ENCODE measurements at regions not wholly inside any gene's neighbourhood (a gene's known extent, or its start where the extent isn't known, plus 50 kb on each side); places are given as distances from the start of the nearest gene placed in this dataset.

DNA sequence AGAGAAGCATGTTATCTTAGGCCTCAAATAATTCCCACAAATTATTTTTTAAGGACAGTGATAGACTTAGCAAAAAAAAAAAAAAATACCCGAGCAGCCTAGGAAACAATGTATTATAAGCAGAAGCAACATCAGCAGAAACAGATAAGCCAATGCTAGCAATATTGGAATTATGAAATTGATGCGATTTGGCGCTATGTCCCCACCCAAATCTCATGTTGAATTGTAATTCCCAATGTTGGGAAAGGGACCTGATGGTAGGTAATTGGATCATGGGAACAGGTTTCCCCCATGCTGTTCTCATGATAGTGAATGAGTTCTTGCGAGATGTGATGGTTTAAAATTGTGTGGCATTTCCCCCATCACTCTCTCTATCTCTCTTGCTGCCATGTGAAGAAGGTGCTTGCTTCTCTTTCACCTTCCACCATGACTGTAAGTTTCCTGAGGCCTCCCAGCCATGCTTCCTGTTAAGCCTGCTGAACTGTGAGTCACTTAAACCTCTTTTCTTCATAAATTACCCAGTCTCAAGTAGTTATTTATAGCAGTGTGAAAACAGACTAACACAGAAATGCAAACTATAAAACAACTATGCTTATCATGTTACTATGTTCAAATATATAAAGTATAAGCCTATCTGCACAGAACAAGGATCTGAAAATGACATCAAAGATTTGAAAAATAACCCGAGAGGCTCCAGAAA is 75.6 kb upstream of the HIVEP3 start:
- Histone ChIP-seq H3K9me1 (ENCODE audit: control insufficient read depth, insufficient read depth, low read length) (no peaks in the 10 kb centered on the region), H3K27me3 (ENCODE audit: control insufficient read depth in 2 of 2, insufficient read depth in 2 of 2, low read length in 2 of 2) (no peaks in the 10 kb centered on the region), H2AFZ (ENCODE audit: low read depth, low read length) (no peak overlapping the region), H3K4me1 (replicated peaks in 1 of 2; ENCODE audit: control insufficient read depth in 2 of 2, insufficient read depth in 2 of 2, low read length in 2 of 2) (no peaks in the 10 kb centered on the region), H3K4me2 (ENCODE audit: insufficient read depth, low read length) (no peak overlapping the region), H3K9ac (ENCODE audit: insufficient read depth in 1 of 2, low read depth in 2 of 2, low read length in 2 of 2) (no peak overlapping the region), H3K9me3 (replicated peaks; ENCODE audit: control insufficient read depth, insufficient read depth, low read depth, low read length) (no peaks in the 10 kb centered on the region), H3K27ac (ENCODE audit: extremely low read depth, low read depth, low read length) (no peak overlapping the region), H4K20me1 (replicated peaks; ENCODE audit: control insufficient read depth, insufficient read depth, low read length) (no peaks in the 10 kb centered on the region), H3K4me3 (no peak overlapping the region), H3K79me2 (ENCODE audit: control insufficient read depth, insufficient read depth, low read length) (no peaks in the 10 kb centered on the region), H3K36me3 (ENCODE audit: control insufficient read depth, insufficient read depth, low read length) (no peaks in the 10 kb centered on the region)
- no peak for TF ChIP-seq SIRT6 (IDR thresholded peaks at IDR 0.05; ENCODE audit: low read depth, low read length)
- no peak for TF ChIP-seq TEAD2 (tag; IDR thresholded peaks at IDR 0.05)
- TF ChIP-seq MYNN (IDR thresholded peaks at IDR 0.05), result no peak
- no peak for TF ChIP-seq MYNN (CRISPR knock-in tag; IDR thresholded peaks at IDR 0.05)
- no peak for TF ChIP-seq ZFPM2 (CRISPR knock-in tag; IDR thresholded peaks at IDR 0.05)
- TF ChIP-seq LCOR (CRISPR knock-in tag; IDR thresholded peaks at IDR 0.05), result no peak
- TF ChIP-seq SMAD4 (CRISPR knock-in tag; conservative IDR thresholded peaks at IDR 0.05), result no peak
- TF ChIP-seq, protein P1, sequence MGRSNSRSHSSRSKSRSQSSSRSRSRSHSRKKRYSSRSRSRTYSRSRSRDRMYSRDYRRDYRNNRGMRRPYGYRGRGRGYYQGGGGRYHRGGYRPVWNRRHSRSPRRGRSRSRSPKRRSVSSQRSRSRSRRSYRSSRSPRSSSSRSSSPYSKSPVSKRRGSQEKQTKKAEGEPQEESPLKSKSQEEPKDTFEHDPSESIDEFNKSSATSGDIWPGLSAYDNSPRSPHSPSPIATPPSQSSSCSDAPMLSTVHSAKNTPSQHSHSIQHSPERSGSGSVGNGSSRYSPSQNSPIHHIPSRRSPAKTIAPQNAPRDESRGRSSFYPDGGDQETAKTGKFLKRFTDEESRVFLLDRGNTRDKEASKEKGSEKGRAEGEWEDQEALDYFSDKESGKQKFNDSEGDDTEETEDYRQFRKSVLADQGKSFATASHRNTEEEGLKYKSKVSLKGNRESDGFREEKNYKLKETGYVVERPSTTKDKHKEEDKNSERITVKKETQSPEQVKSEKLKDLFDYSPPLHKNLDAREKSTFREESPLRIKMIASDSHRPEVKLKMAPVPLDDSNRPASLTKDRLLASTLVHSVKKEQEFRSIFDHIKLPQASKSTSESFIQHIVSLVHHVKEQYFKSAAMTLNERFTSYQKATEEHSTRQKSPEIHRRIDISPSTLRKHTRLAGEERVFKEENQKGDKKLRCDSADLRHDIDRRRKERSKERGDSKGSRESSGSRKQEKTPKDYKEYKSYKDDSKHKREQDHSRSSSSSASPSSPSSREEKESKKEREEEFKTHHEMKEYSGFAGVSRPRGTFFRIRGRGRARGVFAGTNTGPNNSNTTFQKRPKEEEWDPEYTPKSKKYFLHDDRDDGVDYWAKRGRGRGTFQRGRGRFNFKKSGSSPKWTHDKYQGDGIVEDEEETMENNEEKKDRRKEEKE (IDR thresholded peaks at IDR 0.05; ENCODE audit: borderline replicate concordance in 1 of 2, control insufficient read depth in 1 of 2, low read depth in 2 of 2, low read length in 1 of 2), result no peak
- no peak for TF ChIP-seq PURB (CRISPR knock-in tag; IDR thresholded peaks at IDR 0.05; ENCODE audit: low read depth)
- TF ChIP-seq BRD4 (IDR thresholded peaks at IDR 0.05), result no peak
- TF ChIP-seq, protein P2, sequence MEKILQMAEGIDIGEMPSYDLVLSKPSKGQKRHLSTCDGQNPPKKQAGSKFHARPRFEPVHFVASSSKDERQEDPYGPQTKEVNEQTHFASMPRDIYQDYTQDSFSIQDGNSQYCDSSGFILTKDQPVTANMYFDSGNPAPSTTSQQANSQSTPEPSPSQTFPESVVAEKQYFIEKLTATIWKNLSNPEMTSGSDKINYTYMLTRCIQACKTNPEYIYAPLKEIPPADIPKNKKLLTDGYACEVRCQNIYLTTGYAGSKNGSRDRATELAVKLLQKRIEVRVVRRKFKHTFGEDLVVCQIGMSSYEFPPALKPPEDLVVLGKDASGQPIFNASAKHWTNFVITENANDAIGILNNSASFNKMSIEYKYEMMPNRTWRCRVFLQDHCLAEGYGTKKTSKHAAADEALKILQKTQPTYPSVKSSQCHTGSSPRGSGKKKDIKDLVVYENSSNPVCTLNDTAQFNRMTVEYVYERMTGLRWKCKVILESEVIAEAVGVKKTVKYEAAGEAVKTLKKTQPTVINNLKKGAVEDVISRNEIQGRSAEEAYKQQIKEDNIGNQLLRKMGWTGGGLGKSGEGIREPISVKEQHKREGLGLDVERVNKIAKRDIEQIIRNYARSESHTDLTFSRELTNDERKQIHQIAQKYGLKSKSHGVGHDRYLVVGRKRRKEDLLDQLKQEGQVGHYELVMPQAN (IDR thresholded peaks at IDR 0.05; ENCODE audit: borderline replicate concordance), result no peak
- TF ChIP-seq SNIP1 (IDR thresholded peaks at IDR 0.05; ENCODE audit: low read depth), result no peak
- TF ChIP-seq ZNF146 (CRISPR knock-in tag; IDR thresholded peaks at IDR 0.05; ENCODE audit: unreplicated experiment), result no peak
- TF ChIP-seq, protein P3, sequence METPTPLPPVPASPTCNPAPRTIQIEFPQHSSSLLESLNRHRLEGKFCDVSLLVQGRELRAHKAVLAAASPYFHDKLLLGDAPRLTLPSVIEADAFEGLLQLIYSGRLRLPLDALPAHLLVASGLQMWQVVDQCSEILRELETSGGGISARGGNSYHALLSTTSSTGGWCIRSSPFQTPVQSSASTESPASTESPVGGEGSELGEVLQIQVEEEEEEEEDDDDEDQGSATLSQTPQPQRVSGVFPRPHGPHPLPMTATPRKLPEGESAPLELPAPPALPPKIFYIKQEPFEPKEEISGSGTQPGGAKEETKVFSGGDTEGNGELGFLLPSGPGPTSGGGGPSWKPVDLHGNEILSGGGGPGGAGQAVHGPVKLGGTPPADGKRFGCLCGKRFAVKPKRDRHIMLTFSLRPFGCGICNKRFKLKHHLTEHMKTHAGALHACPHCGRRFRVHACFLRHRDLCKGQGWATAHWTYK (CRISPR knock-in tag; IDR thresholded peaks at IDR 0.05), result no peak
- TF ChIP-seq, protein P4, sequence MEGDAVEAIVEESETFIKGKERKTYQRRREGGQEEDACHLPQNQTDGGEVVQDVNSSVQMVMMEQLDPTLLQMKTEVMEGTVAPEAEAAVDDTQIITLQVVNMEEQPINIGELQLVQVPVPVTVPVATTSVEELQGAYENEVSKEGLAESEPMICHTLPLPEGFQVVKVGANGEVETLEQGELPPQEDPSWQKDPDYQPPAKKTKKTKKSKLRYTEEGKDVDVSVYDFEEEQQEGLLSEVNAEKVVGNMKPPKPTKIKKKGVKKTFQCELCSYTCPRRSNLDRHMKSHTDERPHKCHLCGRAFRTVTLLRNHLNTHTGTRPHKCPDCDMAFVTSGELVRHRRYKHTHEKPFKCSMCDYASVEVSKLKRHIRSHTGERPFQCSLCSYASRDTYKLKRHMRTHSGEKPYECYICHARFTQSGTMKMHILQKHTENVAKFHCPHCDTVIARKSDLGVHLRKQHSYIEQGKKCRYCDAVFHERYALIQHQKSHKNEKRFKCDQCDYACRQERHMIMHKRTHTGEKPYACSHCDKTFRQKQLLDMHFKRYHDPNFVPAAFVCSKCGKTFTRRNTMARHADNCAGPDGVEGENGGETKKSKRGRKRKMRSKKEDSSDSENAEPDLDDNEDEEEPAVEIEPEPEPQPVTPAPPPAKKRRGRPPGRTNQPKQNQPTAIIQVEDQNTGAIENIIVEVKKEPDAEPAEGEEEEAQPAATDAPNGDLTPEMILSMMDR (IDR thresholded peaks at IDR 0.05 in 2 of 3, conservative IDR thresholded peaks at IDR 0.05 in 1 of 3; ENCODE audit: insufficient read depth in 2 of 3, low read depth in 1 of 3, low read length in 3 of 3), result no peak
- FAIRE-seq (no peak), ATAC-seq (no peak), DNase-seq (ENCODE audit: extremely low read depth in 1 of 4, low spot score in 3 of 4) (no peak)
- ChIA-PET POLR2A (no interaction called here), CTCF (ENCODE audit: low intra/inter-chr PET ratio) (no interaction called here)
- intact Hi-C loops (cut with micrococcal nuclease), result no loop called here
- in situ Hi-C loops (cut with MboI), result no loop called here
- 3% methylated on average over 5 of the region's 5 CpGs for WGBS (ENCODE audit: insufficient coverage, low coverage, missing lambda C conversion rate)
- BruUV-seq (replicated peaks), result no TSS peak
